Keratinocyte (primary cell): ENCODE measurements at regions not wholly inside any gene's neighbourhood (a gene's known extent, or its start where the extent isn't known, plus 50 kb on each side); places are given as distances from the start of the nearest gene placed in this dataset.

Experiments
- DNase-seq: peaks from one replicate; pipeline ENCODE4 v3.0.0-alpha.2; 2011; ENCODE audit warnings: low read depth, missing footprints, low spot score
- FAIRE-seq: peaks from 2 replicates; lab custom pipeline; 2011; peaks lifted over from hg19 to GRCh38; lab: Jason Lieb, UNC
- H2AFZ ChIP-seq: 2 replicates; pipeline ENCODE4 v1.6.0; 2012; ENCODE audit warnings: low read length, control low read depth, inconsistent platforms; ENCODE audit not compliant: control insufficient read depth
- H3K27ac ChIP-seq: 2 replicates; pipeline ENCODE4 v1.5.1; 2011; ENCODE audit warnings: low read length; ENCODE audit not compliant: control insufficient read depth, insufficient read depth
- H3K27me3 ChIP-seq: 3 replicates; pipeline ENCODE4 v1.6.0; 2011; ENCODE audit warnings: low read length; ENCODE audit not compliant: control insufficient read depth, insufficient read depth; ENCODE audit errors: extremely low read depth
- H3K36me3 ChIP-seq, 2 experiments: 2 replicates in 1 of 2; 3 replicates in 1 of 2; pipeline ENCODE4 v1.5.1; 2011; ENCODE audit warnings: low read length in 2 of 2, mild to moderate bottlenecking in 1 of 2; ENCODE audit not compliant: control insufficient read depth in 2 of 2, insufficient read depth in 2 of 2; ENCODE audit errors: extremely low read depth in 1 of 2
- H3K4me1 ChIP-seq: 3 replicates; pipeline ENCODE4 v1.5.1; 2011; ENCODE audit warnings: low read length; ENCODE audit not compliant: control insufficient read depth, insufficient read depth; ENCODE audit errors: extremely low read depth
- H3K4me2 ChIP-seq: 3 replicates; pipeline ENCODE4 v1.6.0; 2011; ENCODE audit warnings: low read depth, low read length; ENCODE audit not compliant: control insufficient read depth, insufficient read depth; ENCODE audit errors: extremely low read depth
- H3K4me3 ChIP-seq, 3 experiments: fragments of 200-600 bp in 1 of 3; sonication (generic) in 1 of 3; 2 replicates in 2 of 3; 3 replicates in 1 of 3; pipeline ENCODE4 v1.5.1; 2011 to 2016; ENCODE audit warnings: low read length in 3 of 3, mild to moderate bottlenecking in 3 of 3, control low read depth in 2 of 3, inconsistent platforms in 1 of 3, low read depth in 1 of 3, mixed read lengths in 1 of 3, mixed run types in 1 of 3, moderate library complexity in 1 of 3; ENCODE audit not compliant: control insufficient read depth in 2 of 3, insufficient read depth in 2 of 3; ENCODE audit errors: extremely low read depth in 1 of 3
- H3K79me2 ChIP-seq: 2 replicates; pipeline ENCODE4 v1.6.0; 2012; ENCODE audit warnings: low read length; ENCODE audit not compliant: control insufficient read depth, insufficient read depth
- H3K9ac ChIP-seq: 3 replicates; pipeline ENCODE4 v1.6.0; 2011; ENCODE audit warnings: low read length; ENCODE audit not compliant: control insufficient read depth, insufficient read depth; ENCODE audit errors: extremely low read depth
- H3K9me1 ChIP-seq: 3 replicates; pipeline ENCODE4 v1.6.0; 2011; ENCODE audit warnings: low read length; ENCODE audit not compliant: control insufficient read depth, insufficient read depth; ENCODE audit errors: extremely low read depth
- H3K9me3 ChIP-seq: 2 replicates; pipeline ENCODE4 v1.5.1; 2012; ENCODE audit warnings: low read depth, low read length; ENCODE audit not compliant: control insufficient read depth
- H4K20me1 ChIP-seq: 3 replicates; pipeline ENCODE4 v1.6.0; 2011; ENCODE audit warnings: low read length; ENCODE audit not compliant: control insufficient read depth, insufficient read depth; ENCODE audit errors: extremely low read depth
- EZH2 ChIP-seq: IDR thresholded peaks from one replicate; pipeline ENCODE4 v1.6.1; 2012; ENCODE audit warnings: inconsistent platforms, mild to moderate bottlenecking, low read length, moderate library complexity
- dilution Hi-C: fragments of 300-500 bp; cut with MboI; formaldehyde crosslinking; loops from one replicate; pipeline ENCODE4 v1.7.0; 2020; ENCODE audit warnings: low sequenced_read_pairs; ENCODE audit not compliant: extremely low pct_ligation_motif_present
- TF ChIP-seq, protein P1 (sequence below), 3 experiments: IDR thresholded peaks in 1 of 3; conservative IDR thresholded peaks in 1 of 3; optimal IDR thresholded peaks in 1 of 3; 2 replicates in 2 of 3; 3 replicates in 1 of 3; pipeline versions ENCODE3 to v1.5.1; 2011; ENCODE audit warnings: low read length in 3 of 3, mild to moderate bottlenecking in 3 of 3, moderate library complexity in 2 of 3, control low read depth in 1 of 3, inconsistent platforms in 1 of 3; ENCODE audit not compliant: insufficient read depth in 2 of 3; ENCODE audit errors: extremely low read depth in 1 of 3

DNA sequence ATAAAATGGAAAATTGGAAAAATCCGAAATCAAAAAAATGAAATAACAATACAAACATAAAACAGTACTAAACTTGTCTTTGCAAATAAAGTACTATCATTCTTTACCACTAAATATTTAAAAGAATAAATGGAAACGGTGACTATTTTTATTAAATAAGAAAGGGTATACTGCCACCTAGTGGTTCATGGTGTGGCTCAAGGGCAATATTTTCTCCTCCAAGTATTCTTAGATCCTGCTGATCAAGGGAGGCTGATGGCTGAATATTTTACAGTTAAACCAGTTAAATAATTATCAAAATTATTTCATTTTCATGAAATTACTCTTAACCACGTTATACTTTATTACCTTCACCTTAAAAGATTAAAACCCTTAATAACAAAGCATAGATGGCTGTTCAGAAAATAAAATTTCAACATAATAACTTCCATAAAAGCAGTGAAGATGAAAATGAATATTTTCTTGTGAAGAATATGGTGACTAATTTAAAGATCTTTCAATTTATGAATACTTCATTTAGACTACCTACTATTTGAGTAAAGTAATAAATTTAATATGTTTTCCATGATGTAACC lies 1793.9 kb downstream of the NCAM2 start:
- Histone ChIP-seq H3K27me3 (no peaks in the 10 kb centered on the region), H3K9ac (no peak overlapping the region), H3K9me1 (no peaks in the 10 kb centered on the region), H3K27ac (no peak overlapping the region), H3K36me3 (no peaks in the 10 kb centered on the region), H3K4me2 (no peak overlapping the region), H3K4me3 (no peak overlapping the region), H3K79me2 (no peaks in the 10 kb centered on the region), H3K9me3 (peaks cover 2% of the 10 kb centered on the region), H2AFZ (no peak overlapping the region), H3K4me1 (no peaks in the 10 kb centered on the region), H4K20me1 (no peaks in the 10 kb centered on the region)
- no peak for FAIRE-seq
- DNase-seq, result no peak
- TF ChIP-seq EZH2, result no peak
- TF ChIP-seq, protein P1, sequence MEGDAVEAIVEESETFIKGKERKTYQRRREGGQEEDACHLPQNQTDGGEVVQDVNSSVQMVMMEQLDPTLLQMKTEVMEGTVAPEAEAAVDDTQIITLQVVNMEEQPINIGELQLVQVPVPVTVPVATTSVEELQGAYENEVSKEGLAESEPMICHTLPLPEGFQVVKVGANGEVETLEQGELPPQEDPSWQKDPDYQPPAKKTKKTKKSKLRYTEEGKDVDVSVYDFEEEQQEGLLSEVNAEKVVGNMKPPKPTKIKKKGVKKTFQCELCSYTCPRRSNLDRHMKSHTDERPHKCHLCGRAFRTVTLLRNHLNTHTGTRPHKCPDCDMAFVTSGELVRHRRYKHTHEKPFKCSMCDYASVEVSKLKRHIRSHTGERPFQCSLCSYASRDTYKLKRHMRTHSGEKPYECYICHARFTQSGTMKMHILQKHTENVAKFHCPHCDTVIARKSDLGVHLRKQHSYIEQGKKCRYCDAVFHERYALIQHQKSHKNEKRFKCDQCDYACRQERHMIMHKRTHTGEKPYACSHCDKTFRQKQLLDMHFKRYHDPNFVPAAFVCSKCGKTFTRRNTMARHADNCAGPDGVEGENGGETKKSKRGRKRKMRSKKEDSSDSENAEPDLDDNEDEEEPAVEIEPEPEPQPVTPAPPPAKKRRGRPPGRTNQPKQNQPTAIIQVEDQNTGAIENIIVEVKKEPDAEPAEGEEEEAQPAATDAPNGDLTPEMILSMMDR (optimal IDR thresholded peaks at IDR 0.05 in 1 of 3, IDR thresholded peaks at IDR 0.05 in 1 of 3, conservative IDR thresholded peaks at IDR 0.05 in 1 of 3; ENCODE audit: extremely low read depth in 1 of 3, insufficient read depth in 2 of 3, low read length in 3 of 3), result peak; percentile 25 to 43 (median 34)
- dilution Hi-C loops, result no loop called here

DNA sequence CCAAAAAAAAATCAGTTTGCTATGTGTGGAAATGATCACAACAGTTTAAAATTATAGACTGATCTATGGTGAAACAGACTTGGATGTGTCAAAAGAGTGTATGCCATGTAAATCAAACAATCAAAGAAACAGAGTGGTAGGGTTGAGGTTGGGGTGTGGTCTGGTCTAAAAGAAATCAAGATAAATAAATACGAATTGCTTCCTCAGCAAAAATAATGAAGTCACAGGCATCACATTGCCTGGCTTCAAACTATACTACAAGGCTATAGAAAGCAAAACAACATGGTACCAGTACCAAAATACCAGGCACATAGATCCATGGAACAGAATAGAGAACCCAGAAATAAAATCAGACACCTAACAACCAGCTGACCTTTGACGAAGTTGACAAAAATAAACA lies 1796.9 kb downstream of the NCAM2 start:
- Histone ChIP-seq H3K9me1 (no peaks in the 10 kb centered on the region), H3K27ac (no peak overlapping the region), H3K9me3 (peaks cover 2% of the 10 kb centered on the region), H3K4me1 (no peaks in the 10 kb centered on the region), H3K36me3 (no peaks in the 10 kb centered on the region), H4K20me1 (no peaks in the 10 kb centered on the region), H3K4me2 (no peak overlapping the region), H3K9ac (no peak overlapping the region), H3K4me3 (no peak overlapping the region), H3K79me2 (no peaks in the 10 kb centered on the region), H2AFZ (no peak overlapping the region), H3K27me3 (no peaks in the 10 kb centered on the region)
- DNase-seq, result no peak
- TF ChIP-seq, protein P1 (optimal IDR thresholded peaks at IDR 0.05 in 1 of 3, IDR thresholded peaks at IDR 0.05 in 1 of 3, conservative IDR thresholded peaks at IDR 0.05 in 1 of 3; ENCODE audit: extremely low read depth in 1 of 3, insufficient read depth in 2 of 3, low read length in 3 of 3), result no peak
- no peak for TF ChIP-seq EZH2
- FAIRE-seq, result no peak
- dilution Hi-C loops, result no loop called here
